Left cardiac atrium (tissue), 4 donors: ENCODE measurements at regions not wholly inside any gene's neighbourhood (a gene's known extent, or its start where the extent isn't known, plus 50 kb on each side); places are given as distances from the start of the nearest gene placed in this dataset.

Experiments
- ATAC-seq, 2 donors: fragments of 200-7000 bp; cut with Tn5 transposase; one replicate each; pipeline ENCODE4 v1.9.1; 2020; ENCODE audit warnings: mild to moderate bottlenecking in 2 of 2, moderate library complexity in 2 of 2
- DNase-seq: peaks from one replicate; pipeline ENCODE4 v3.0.0-alpha.2; 2020
- intact Hi-C, 2 donors: fragments of 100-400 bp; cut with DNase I; formaldehyde crosslinking; loops; one replicate each; pipeline versions ENCODE4 v1.14.1 to v1.15.1; 2022 to 2023
- donor health status: DM: no; HTN: yes; CAD: no.
- donor health status: DM: no; HTN: yes; CAD: no; lungs with severe emphysema.
- donor health status: DM: yes; HTN: yes; CAD: no.
- donor health status: Dilated cardiomyopathy.

DNA sequence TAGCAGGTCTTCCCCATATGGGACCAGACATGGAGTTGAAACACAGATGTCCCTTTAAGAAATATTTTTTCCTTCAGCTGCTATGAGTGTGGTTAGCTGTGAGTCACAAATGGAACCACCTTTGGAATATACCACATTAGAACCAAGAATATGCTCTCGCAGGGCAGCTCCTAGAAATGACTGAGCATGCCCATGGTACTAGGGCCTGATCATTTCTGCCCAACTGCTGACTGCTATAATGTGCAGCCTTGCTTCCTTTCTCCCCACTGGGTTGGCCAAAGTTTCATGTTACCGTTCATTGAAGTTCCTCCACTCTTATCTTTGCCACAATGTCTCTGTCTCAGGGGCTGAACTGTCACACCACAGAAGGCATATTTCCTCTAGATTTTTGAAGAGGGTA, 1074.6 kb downstream of the FLRT2 start:
- intact Hi-C loops, result no loop called here
- ATAC-seq, result no peak
- no peak for DNase-seq

DNA sequence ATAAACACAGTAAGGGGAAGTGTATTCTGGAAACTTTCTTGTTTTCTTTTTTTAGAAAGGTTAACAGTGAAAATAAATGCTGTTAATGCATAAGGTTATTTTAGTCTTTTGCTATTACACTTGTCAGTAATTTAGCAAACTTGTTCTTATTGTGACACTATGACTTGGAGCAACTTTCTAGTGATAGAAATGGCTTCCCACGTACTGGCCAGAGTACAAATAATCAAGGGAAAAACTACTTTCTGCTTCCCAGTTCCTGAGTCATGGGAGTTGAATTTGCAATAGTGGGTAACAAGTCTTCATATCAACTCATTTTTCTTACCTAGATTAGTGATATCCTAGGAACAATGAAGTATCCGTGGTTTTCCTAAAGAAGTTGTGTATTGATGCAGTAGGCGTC, 1072.3 kb downstream of the FLRT2 start:
- DNase-seq, result no peak
- ATAC-seq, result peak in 1 of 2 donors; percentile 63
- intact Hi-C loops, result no loop called here

DNA sequence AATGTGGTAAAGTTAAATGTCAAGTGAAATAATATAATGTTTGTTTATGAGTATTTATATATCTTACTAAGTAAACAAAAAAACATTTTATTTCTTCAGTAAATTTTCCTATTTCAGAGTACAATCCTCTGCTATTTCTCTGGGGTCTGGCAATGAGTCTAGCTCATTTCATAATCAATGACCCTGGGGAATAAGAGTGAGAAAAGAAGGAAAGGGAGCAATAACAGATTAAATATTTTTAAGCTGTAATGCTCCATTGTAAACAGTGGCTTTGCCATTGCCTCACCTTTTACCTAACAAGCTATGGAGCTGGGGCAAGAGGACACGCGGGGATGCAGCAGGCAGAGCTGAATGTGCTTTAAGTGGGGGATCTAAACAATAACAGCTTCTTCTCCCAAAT, 1071.9 kb downstream of the FLRT2 start:
- intact Hi-C loops, result no loop called here
- DNase-seq (no peak), ATAC-seq (no peak)

DNA sequence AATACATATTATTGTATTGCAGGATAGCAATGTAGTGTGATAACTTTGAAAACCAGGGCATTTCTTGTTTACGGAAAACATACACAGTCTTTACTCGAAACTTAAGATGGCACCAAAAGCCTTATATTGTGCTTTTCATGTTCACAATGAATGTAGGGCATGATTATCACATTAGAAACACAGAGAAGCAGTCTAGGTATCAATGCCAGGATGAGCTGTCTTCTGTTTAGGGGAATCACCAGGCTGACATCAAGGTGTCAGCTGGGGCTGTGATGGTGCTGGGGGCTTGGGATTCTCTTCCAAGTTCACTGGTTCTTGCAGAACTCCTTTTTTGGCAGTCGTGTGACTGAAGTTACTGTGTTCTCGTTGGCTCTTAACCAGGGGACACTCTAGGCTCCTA, 1067.3 kb downstream of the FLRT2 start:
- intact Hi-C loops, result no loop called here
- DNase-seq (no peak), ATAC-seq (no peak)

DNA sequence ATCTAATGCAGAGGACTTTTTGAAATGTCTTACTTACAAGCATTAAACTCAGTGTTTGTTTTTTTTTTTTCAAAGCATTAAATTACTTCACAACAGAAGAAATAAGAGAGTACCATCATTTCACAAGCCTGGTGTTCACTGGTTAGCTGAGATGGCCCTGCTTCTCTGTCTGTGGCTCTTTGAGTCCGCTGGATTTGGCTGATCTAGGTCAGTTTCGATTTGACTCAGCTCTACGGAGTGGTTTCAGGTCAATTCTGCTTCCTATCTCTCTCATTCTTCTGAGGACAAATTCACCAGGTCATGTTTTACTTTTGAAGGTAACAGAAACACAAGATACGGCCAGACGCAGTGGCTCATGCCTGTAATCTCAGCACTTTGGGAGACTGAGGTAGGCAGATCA, 1066.1 kb downstream of the FLRT2 start:
- DNase-seq, result no peak
- no peak for ATAC-seq
- intact Hi-C loops, result no loop called here

DNA sequence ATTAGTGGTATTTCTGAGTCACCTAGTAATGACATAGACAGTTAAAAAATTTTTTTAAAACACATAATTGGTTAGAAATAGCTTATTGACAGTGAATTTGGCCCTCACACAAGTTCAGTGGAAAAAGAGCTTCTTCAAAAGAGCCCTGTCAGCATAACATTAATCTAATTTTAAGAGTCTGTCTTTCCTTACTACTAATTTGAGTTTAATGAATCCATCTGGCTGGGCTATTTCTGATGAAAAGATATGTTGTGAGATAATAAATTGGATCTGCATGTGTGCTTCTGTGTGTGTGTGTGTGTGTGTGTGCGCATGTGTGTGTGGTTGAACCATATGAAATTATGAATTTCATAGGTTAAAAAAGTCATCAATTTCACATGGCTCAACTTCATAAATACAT, 1045.2 kb downstream of the FLRT2 start:
- intact Hi-C loops, result no loop called here
- no peak for ATAC-seq
- DNase-seq, result no peak

DNA sequence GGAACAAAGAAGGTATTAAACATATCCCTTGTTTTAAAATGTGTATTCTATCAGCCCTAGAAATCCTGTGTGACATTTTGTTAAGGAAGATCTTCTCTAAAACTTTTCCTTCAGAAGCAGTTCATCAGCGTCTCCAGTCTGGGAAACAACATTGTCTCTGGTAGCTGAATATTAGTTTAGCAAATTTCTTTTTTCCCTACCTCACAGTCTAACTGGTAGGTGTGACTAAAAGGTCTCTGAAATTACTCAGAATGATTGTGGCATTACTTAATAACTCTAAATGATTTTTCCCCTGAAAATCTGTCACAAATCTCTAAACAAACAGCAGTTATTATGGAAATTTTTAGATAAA, 1044.8 kb downstream of the FLRT2 start:
- DNase-seq, result no peak
- intact Hi-C loops, result no loop called here
- no peak for ATAC-seq

DNA sequence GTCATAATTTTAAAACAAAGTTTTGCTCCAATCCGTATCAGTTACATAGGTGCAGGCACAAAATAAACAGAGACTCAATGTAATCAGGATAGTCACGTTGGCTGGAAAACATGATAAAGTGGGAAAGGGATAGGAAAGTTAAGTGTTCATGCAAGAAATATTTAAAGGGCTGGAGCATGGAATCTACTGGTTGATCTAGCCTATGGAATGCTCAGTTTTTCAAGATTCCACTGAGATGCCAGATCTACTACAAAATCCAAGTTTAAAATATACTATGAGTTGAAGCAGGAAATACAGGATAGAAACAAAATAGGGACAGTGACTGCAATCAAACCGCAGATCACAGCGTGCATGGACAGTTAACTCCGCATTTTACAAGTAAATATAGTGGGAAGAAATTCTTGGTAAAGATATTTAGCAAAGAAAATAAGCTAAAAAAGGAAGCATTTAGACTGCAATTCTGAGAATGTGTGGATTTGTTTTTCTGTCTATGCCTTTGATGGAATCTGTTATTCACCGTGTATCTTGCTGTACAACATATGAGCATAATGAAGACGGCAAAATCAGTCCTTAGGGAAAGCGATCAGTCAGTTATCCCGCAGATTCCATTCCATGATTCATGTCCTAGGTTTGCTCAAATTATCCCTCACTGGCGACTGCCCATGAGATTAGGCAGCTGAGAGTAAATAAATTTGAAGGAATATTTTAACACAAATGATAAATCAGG, 1044.3 kb downstream of the FLRT2 start:
- ATAC-seq, result no peak
- DNase-seq, result no peak
- intact Hi-C loops, result no loop called here

DNA sequence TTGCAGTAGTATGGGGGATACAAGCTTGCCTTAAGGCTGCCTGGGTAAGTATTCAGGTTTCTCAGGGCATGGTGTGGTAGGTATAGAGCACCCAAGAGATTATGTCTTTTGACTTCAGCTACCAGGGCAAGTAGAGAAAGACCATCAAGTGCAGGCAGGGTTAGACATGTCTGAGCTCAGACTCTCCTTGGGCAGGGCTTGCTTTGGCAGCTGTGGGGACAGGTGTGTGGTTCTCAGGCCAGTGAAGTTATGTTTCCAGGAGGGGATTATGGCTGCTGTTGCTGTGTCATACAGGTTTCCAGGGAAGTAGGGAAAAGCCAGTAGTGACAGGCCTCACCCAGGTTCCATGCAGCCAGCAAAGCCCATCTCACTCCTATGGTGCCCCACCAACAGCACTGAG, 1040.4 kb downstream of the FLRT2 start:
- intact Hi-C loops, result no loop called here
- ATAC-seq (no peak), DNase-seq (no peak)

DNA sequence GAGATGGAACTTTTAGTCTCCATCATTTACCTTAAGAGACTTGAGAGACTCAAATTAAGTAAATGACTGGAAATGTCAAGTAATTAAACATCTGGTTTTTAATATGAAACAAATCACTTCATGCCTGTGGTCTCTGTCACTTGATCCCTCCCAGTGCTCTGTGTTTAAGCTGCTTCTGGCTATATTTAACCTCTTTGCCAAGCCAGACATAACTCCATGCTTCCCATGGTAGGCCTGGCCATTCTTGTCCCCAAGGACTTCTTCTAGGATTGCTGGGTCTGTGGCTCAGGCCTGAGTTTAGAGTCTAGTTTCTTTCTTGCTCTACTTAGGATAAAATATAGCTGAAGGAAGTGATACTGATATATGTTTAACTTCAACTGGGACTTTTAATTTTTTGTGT, 1013.6 kb downstream of the FLRT2 start:
- no peak for DNase-seq
- intact Hi-C loops, result no loop called here
- ATAC-seq, result no peak

DNA sequence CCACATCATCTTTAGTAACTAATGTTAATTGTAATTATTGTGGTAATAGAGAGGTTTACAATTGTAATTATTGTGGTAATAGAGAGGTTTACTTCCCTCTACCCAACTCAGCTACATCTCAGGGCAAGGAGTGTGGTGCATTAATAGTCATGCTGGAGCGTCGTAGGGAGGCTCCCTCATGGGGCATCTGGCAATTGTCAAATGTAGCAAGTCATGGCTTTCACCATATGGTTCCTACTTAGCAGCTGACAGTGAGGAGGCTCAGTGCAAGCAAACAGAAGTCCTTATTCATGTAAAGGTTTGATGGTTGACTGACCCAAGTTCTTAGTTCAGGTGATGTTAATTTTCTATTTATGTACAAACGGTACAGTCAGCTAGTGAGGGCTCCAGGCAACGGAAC, 1012.0 kb downstream of the FLRT2 start:
- intact Hi-C loops, result no loop called here
- ATAC-seq (no peak), DNase-seq (no peak)

DNA sequence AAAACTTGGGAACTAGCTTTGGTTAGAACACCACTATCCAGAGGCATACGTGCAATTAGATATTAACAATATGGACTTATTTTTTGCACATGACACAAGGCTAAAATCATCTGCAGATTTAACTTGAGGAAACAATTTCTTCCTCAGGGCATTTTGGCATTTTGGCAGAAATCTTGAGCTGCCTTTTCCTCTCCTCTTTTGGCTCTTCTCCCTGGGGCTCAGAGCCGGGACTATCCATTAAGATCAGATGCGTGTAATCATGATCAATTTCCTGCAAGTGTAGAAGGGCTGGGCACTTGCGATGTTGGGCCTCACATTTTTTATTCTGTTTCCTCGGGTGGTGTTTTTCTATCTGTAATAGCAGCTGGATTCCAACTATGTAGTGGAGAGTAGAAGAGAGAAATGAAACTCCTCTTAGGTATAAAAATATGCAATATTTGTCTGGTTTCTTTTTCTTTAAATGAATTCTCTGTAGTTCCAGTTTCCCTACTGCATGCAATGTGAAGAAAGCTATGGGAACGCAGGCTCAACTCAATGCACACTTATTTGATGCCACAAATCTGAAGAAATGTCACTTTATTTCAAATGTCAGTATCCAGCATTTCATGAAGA, 1010.8 kb downstream of the FLRT2 start:
- DNase-seq (no peak), ATAC-seq (no peak)
- intact Hi-C loops, result no loop called here

DNA sequence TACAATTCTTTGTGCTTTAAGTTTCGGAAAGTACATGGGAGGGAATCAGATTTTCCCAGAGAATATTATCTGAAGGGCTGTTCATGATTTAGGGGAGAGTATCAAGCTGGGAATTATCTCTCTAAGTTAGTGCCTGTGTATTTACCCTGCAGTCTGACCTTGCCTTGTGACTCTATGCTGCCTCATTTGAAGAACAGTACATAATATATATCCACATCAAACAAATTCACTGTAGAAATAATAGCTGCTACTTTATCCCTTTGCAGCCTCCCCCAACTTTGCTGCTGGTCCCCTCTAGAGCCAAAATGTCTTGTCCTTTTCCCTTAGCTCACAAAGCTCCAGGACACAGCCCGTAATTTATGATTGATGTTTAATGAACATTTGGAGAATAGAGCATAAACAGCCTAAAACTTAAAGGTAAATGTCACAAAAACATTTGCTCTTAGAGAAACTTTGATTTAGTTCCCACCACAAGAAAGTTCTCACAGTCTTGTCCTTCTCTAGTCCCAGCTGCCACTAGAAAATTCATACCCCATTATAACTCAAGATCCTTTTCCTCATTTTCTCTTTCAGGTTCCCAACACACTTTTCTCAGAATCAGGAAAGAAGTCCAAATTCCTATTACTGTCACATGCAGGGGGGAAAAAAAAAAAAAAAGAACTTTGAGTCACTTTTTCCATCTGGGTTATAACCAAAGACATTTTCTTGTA, 1009.6 kb downstream of the FLRT2 start:
- intact Hi-C loops, result no loop called here
- ATAC-seq, result no peak

DNA sequence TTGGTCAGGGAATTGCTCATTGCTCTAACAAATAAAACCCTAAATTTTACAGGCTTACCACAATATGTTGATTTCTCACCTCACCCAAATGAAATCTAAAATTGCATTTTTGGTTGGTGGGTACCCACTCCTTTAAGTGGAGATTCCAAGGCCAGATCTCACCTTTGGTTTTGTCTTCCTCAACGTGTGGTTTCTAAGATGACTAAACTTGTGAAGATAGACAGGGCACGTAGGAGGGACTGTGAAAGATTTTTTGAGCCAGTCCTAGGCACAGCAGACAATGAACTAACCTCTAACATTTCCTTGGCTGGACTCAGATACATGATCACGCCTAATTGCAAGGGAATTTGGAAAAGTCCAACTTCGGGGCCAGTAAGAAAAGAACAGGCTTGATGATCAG, 1003.9 kb downstream of the FLRT2 start:
- intact Hi-C loops, result no loop called here
- DNase-seq (no peak), ATAC-seq (no peak)

More for the DNA sequence above, 1009.6 kb downstream of the FLRT2 start:
- DNase-seq, result no peak

DNA sequence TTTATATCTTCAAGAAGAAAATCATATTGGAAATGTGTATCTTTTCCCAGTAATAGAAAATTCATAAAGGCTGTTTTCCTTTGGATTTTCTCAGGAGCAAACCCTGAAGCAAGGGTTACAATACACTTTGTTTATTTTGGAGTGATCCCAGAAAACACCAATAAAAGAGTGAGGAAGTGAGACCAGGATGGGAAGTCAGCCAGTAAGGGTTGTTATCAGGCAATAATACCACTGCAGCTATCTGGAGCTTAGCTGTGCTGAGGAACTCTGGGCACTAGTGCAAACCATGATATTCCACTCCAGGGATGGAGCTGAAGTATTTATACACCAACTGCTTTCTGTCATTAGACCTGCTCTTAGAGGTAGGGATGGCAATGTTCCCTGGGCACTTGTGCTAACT, 1002.3 kb downstream of the FLRT2 start:
- DNase-seq, result no peak
- no peak for ATAC-seq
- intact Hi-C loops, result no loop called here

DNA sequence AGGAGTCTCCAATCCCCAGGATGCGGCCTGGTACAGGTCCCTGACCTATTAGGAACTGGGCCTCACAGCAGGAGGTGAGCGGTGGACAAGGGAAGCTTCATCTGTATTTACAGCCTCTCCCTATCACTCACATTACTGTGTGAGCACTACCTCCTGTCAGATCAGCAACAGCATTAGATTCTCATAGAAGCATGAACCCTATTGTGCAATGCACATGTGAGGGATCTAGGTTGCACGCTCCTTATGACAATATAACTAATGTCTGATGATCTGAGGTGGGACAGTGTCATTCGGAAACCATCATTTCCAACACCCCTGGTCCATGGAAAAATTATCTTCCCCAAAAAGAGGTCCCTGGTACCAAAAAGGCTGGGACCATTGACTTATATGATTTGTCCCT, 1000.5 kb downstream of the FLRT2 start:
- intact Hi-C loops, result no loop called here
- ATAC-seq (no peak), DNase-seq (no peak)

DNA sequence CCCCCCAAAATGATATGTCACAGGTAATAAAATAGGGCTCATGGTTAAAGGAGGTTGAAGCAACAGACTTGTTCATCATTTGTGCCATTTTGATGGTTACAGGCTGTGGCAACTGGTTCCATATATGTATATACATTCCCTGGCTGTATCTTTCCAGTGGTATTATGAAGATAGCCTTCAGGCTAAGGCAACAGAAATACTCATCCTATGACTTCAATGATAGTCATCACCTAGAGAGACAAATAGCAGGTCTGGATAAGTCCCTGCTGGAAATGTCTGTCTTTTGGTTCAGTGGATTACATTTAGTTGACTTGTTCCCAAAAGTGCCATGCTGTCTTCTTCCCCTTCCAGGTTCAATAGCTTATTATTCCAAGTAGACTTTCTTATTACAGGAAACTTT, 997.4 kb downstream of the FLRT2 start:
- DNase-seq (no peak), ATAC-seq (no peak)
- intact Hi-C loops, result no loop called here

DNA sequence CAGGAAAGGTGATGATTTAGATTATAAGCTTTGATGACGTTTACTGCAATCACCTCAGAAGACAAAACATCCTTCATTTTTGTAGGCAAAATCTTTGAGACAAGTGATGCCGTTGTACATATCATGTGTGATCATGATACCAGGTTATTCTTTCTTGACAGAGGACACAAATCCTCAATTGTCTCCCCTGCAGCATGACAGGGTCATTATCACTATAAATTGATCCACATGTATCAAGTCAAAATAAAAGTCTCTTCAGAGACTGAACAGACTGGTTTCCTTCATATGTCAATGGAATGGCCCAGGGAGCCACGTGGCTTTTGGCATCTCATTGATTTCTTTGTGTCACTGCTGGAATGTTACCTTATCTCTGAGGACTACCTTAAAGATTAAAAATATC, 995.7 kb downstream of the FLRT2 start:
- no peak for ATAC-seq
- intact Hi-C loops, result no loop called here

DNA sequence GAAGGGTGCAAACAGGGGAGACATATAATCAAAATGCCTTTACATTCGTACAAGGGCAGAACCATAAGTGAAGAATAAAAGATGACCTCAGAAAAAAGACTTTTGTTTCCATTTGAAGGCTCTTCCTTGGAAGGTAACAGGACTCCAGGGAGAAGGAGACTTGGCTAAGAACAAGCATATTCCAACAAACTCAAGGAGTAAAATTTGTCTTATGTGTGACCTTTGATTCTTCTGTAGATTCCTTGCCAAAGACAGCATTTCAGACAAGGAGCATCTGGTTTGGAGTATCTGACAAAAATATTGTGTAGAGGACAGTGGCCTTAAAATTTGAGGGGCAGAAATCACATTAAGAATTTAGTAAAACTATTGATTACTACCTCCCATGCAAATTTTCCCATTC, 991.9 kb downstream of the FLRT2 start:
- intact Hi-C loops, result no loop called here
- ATAC-seq (no peak), DNase-seq (no peak)

More for the DNA sequence above, 995.7 kb downstream of the FLRT2 start:
- no peak for DNase-seq

DNA sequence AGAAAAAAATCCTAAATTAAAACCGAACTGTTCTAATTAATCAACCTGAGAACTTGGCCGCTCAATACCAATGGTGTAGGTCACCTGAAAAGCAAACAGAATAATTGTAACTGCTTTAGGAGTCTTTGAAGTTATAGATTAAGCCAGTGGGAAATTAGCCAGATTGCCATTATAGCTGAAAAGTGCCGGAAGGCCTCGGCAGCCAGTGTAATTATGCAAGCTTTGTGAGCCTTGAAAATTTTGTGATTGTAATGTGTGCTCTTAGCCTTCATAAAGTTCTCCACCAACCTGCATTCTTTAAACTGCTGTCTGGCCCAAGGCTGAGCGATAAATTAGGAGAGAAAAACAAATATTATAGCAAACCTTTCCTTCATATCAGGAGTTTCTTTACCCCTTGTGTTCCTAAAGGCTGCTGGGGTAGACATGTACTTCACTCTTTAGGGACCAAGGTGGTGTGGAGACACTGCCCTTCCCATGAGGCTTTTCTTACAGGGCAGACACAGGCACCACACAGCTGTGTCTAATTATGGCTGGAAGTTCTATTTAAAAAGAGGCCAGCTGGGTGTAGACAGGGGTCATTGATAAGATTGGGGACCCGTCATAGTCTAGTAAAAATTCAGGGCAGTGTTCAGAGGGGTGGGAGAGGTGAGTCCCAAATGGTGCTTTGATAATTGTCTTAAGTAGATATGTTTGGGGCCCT, 991.2 kb downstream of the FLRT2 start:
- ATAC-seq (no peak), DNase-seq (no peak)
- intact Hi-C loops, result no loop called here
